Upper lobe of left lung (tissue), 4 donors: ENCODE measurements at regions not wholly inside any gene's neighbourhood (a gene's known extent, or its start where the extent isn't known, plus 50 kb on each side); places are given as distances from the start of the nearest gene placed in this dataset.

ENCODE experiments used
- CTCF ChIP-seq, 6 experiments: fragments of 450-650 bp in 4 of 6; fragments of 200-600 bp in 2 of 6; sonication (generic) in 2 of 6; IDR thresholded peaks; one replicate each; pipeline ENCODE4 v1.5.1; 2016 to 2019; ENCODE audit warnings: antibody characterized with exemption in 6 of 6
- EP300 ChIP-seq, 4 donors: sonication (generic); formaldehyde crosslinking; IDR thresholded peaks; one replicate each; pipeline ENCODE4 v1.5.1; 2017; ENCODE audit warnings: antibody characterized with exemption in 4 of 4, control low read depth in 2 of 4
- POLR2A ChIP-seq, 4 donors: fragments of 450-650 bp; IDR thresholded peaks; one replicate each; pipeline ENCODE4 v1.5.1; 2016 to 2017; ENCODE audit warnings: antibody characterized with exemption in 4 of 4, mild to moderate bottlenecking in 2 of 4
- POLR2AphosphoS5 ChIP-seq, 2 donors: sonication (generic); formaldehyde crosslinking; IDR thresholded peaks; one replicate each; pipeline ENCODE4 v1.5.1; 2017; ENCODE audit warnings: antibody characterized with exemption in 2 of 2

DNA sequence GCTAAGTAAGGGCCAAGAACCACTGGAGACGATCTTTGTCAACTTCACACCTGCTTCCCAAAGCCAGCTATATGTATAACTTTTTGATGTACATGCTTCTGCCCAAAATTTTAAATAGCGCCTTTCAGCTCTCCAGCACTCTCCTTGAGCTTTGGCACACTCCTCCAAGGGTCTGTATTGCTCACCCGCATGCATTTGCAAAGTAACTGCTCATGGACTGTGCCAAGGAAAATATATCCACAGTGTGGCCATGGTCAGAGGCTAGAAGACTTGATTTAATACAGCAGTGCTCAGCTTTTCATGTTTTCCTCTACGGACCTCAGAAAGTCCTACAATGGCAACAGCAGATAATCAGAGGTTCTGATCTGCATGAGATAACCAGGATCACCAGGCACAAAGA, 550.1 kb downstream of the SOX6 start:
- no peak for TF ChIP-seq CTCF (IDR thresholded peaks at IDR 0.05)
- TF ChIP-seq EP300 (IDR thresholded peaks at IDR 0.05): no peak
- TF ChIP-seq POLR2A (IDR thresholded peaks at IDR 0.05): no peak
- TF ChIP-seq POLR2AphosphoS5 (IDR thresholded peaks at IDR 0.05): no peak
